ENCODE measurements at regions not wholly inside any gene's neighbourhood (a gene's known extent, or its start where the extent isn't known, plus 50 kb on each side); places are given as distances from the start of the nearest gene placed in this dataset.

- H3K27me3 ChIP-seq (ENCODE audit: control insufficient read depth in 4 of 4, insufficient read depth in 4 of 4, low read length in 3 of 4), result no peaks in the 10 kb centered on the region
- no peak overlapping the region for H3K9ac ChIP-seq (ENCODE audit: low read depth in 1 of 2, low read length in 2 of 2)
- no peak overlapping the region for H3K4me3 ChIP-seq (ENCODE audit: low read depth in 1 of 3, low read length in 3 of 3)
- TF ChIP-seq HNF4A (conservative IDR thresholded peaks at IDR 0.05) (no peak), HNF4G (IDR thresholded peaks at IDR 0.05) (no peak), MAX (IDR thresholded peaks at IDR 0.05) (no peak), GABPA (IDR thresholded peaks at IDR 0.05 in 1 of 2, conservative IDR thresholded peaks at IDR 0.05 in 1 of 2) (no peak), JUND (IDR thresholded peaks at IDR 0.05) (no peak), SP1 (IDR thresholded peaks at IDR 0.05) (no peak), FOXA2 (IDR thresholded peaks at IDR 0.05) (no peak), RAD21 (IDR thresholded peaks at IDR 0.05) (no peak), YY1 (IDR thresholded peaks at IDR 0.05) (no peak), NR2F2 (IDR thresholded peaks at IDR 0.05) (no peak), EGR1 (IDR thresholded peaks at IDR 0.05; ENCODE audit: low read depth in 2 of 2) (no peak), FOXA1 (IDR thresholded peaks at IDR 0.05) (no peak)
- TF ChIP-seq, protein P1, sequence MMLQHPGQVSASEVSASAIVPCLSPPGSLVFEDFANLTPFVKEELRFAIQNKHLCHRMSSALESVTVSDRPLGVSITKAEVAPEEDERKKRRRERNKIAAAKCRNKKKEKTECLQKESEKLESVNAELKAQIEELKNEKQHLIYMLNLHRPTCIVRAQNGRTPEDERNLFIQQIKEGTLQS (IDR thresholded peaks at IDR 0.05), result no peak
- TF ChIP-seq, protein P2, sequence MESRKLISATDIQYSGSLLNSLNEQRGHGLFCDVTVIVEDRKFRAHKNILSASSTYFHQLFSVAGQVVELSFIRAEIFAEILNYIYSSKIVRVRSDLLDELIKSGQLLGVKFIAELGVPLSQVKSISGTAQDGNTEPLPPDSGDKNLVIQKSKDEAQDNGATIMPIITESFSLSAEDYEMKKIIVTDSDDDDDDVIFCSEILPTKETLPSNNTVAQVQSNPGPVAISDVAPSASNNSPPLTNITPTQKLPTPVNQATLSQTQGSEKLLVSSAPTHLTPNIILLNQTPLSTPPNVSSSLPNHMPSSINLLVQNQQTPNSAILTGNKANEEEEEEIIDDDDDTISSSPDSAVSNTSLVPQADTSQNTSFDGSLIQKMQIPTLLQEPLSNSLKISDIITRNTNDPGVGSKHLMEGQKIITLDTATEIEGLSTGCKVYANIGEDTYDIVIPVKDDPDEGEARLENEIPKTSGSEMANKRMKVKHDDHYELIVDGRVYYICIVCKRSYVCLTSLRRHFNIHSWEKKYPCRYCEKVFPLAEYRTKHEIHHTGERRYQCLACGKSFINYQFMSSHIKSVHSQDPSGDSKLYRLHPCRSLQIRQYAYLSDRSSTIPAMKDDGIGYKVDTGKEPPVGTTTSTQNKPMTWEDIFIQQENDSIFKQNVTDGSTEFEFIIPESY (IDR thresholded peaks at IDR 0.05), result no peak
- TF ChIP-seq, protein P3, sequence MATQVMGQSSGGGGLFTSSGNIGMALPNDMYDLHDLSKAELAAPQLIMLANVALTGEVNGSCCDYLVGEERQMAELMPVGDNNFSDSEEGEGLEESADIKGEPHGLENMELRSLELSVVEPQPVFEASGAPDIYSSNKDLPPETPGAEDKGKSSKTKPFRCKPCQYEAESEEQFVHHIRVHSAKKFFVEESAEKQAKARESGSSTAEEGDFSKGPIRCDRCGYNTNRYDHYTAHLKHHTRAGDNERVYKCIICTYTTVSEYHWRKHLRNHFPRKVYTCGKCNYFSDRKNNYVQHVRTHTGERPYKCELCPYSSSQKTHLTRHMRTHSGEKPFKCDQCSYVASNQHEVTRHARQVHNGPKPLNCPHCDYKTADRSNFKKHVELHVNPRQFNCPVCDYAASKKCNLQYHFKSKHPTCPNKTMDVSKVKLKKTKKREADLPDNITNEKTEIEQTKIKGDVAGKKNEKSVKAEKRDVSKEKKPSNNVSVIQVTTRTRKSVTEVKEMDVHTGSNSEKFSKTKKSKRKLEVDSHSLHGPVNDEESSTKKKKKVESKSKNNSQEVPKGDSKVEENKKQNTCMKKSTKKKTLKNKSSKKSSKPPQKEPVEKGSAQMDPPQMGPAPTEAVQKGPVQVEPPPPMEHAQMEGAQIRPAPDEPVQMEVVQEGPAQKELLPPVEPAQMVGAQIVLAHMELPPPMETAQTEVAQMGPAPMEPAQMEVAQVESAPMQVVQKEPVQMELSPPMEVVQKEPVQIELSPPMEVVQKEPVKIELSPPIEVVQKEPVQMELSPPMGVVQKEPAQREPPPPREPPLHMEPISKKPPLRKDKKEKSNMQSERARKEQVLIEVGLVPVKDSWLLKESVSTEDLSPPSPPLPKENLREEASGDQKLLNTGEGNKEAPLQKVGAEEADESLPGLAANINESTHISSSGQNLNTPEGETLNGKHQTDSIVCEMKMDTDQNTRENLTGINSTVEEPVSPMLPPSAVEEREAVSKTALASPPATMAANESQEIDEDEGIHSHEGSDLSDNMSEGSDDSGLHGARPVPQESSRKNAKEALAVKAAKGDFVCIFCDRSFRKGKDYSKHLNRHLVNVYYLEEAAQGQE (IDR thresholded peaks at IDR 0.05), result no peak
- TF ChIP-seq, protein P4, sequence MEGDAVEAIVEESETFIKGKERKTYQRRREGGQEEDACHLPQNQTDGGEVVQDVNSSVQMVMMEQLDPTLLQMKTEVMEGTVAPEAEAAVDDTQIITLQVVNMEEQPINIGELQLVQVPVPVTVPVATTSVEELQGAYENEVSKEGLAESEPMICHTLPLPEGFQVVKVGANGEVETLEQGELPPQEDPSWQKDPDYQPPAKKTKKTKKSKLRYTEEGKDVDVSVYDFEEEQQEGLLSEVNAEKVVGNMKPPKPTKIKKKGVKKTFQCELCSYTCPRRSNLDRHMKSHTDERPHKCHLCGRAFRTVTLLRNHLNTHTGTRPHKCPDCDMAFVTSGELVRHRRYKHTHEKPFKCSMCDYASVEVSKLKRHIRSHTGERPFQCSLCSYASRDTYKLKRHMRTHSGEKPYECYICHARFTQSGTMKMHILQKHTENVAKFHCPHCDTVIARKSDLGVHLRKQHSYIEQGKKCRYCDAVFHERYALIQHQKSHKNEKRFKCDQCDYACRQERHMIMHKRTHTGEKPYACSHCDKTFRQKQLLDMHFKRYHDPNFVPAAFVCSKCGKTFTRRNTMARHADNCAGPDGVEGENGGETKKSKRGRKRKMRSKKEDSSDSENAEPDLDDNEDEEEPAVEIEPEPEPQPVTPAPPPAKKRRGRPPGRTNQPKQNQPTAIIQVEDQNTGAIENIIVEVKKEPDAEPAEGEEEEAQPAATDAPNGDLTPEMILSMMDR (IDR thresholded peaks at IDR 0.05; ENCODE audit: low read depth, low read length, missing input control), result no peak
- no peaks in the 10 kb centered on the region for H3K36me3 ChIP-seq (ENCODE audit: control insufficient read depth in 4 of 4, insufficient read depth in 3 of 4, low read depth in 1 of 4, low read length in 3 of 4)
- H3K9me3 ChIP-seq (ENCODE audit: control insufficient read depth in 4 of 4, low read length in 3 of 4), result no peaks in the 10 kb centered on the region
- no peak for DNase-seq (ENCODE audit: low spot score)
- no peak overlapping the region for H3K27ac ChIP-seq (ENCODE audit: low read depth in 1 of 2, low read length in 2 of 2)
- H3K4me1 ChIP-seq (ENCODE audit: control insufficient read depth in 4 of 4, insufficient read depth in 4 of 4, low read length in 3 of 4), result peaks cover 0 to 3% (median 0%) of the 10 kb centered on the region in 4 donors
- WGBS, result 55% methylated on average over 2 of the region's 2 CpGs
Observed at GRCh38 chr10:9301148-9301547, 1246.7 kb downstream of the GATA3 start.

DNA sequence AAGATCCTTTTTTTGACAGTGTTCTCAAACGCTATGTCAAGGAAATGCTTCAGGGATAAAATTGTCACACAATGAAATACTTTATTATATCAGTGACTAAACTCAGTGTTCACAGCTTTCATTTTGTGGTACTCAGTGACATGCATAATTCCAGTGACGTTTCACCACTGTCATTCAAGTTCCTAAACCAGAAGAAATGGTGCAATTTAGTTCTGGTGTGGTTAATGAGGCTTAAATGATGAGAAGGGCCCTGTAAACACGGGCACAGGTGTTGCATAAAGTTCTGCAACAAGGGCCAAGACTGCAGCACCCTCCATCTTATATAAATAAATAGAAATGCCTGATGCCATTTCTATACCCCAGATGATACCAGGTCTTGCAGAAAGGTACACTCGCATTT, 1247.1 kb downstream of the GATA3 start:
- no peak for DNase-seq (ENCODE audit: low spot score)
- WGBS, result 66% methylated on average over 4 of the region's 4 CpGs
- no peaks in the 10 kb centered on the region for H3K36me3 ChIP-seq (ENCODE audit: control insufficient read depth in 4 of 4, insufficient read depth in 3 of 4, low read depth in 1 of 4, low read length in 3 of 4)
- H3K4me1 ChIP-seq (ENCODE audit: control insufficient read depth in 4 of 4, insufficient read depth in 4 of 4, low read length in 3 of 4), result peaks cover 0 to 3% (median 0%) of the 10 kb centered on the region in 4 donors
- no peak overlapping the region for H3K27ac ChIP-seq (ENCODE audit: low read depth in 1 of 2, low read length in 2 of 2)
- no peak overlapping the region for H3K4me3 ChIP-seq (ENCODE audit: low read depth in 1 of 3, low read length in 3 of 3)
- no peak overlapping the region for H3K9ac ChIP-seq (ENCODE audit: low read depth in 1 of 2, low read length in 2 of 2)
- TF ChIP-seq JUND (IDR thresholded peaks at IDR 0.05), result no peak
- no peak for TF ChIP-seq NR2F2 (IDR thresholded peaks at IDR 0.05)
- TF ChIP-seq MAX (IDR thresholded peaks at IDR 0.05), result no peak
- no peak for TF ChIP-seq YY1 (IDR thresholded peaks at IDR 0.05)
- H3K9me3 ChIP-seq (ENCODE audit: control insufficient read depth in 4 of 4, low read length in 3 of 4), result no peaks in the 10 kb centered on the region
- no peaks in the 10 kb centered on the region for H3K27me3 ChIP-seq (ENCODE audit: control insufficient read depth in 4 of 4, insufficient read depth in 4 of 4, low read length in 3 of 4)
